ENCODE measurements at regions not wholly inside any gene's neighbourhood (a gene's known extent, or its start where the extent isn't known, plus 50 kb on each side); places are given as distances from the start of the nearest gene placed in this dataset.

DNA sequence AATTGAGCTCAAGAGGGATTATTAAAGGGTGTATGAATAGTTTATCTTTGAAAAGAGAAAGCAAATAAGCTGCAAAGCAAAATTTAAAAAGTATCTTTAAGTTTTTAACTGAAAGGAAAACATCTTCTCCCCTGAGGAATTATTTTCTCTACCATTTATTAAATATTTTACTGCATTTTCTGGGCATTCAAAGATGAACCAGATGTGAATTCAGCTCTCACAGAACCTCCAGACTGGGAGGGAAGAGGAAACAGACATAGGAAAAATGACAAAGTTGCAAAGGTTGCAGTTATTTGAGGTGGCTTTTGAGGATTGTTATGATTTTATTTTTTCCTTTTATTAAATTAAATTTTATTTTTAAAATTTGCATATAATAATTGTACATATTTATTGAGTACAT lies 122.7 kb upstream of the SESN3 start:
- no peak overlapping the region for H3K4me2 ChIP-seq (ENCODE audit: low read length)
- H3K4me3 ChIP-seq (ENCODE audit: low read length) = no peak overlapping the region
- no peaks in the 10 kb centered on the region for H3K4me1 ChIP-seq (ENCODE audit: control insufficient read depth, insufficient read depth, low read length)
- H3K27me3 ChIP-seq (ENCODE audit: control insufficient read depth, insufficient read depth, low read length) = peaks cover 7% of the 10 kb centered on the region
- no peaks in the 10 kb centered on the region for H3K9me3 ChIP-seq (replicated peaks; ENCODE audit: low read length)
- H3K9ac ChIP-seq (ENCODE audit: low read depth, low read length) = no peak overlapping the region
- no peaks in the 10 kb centered on the region for H3K36me3 ChIP-seq (ENCODE audit: insufficient read depth, low read length)

DNA sequence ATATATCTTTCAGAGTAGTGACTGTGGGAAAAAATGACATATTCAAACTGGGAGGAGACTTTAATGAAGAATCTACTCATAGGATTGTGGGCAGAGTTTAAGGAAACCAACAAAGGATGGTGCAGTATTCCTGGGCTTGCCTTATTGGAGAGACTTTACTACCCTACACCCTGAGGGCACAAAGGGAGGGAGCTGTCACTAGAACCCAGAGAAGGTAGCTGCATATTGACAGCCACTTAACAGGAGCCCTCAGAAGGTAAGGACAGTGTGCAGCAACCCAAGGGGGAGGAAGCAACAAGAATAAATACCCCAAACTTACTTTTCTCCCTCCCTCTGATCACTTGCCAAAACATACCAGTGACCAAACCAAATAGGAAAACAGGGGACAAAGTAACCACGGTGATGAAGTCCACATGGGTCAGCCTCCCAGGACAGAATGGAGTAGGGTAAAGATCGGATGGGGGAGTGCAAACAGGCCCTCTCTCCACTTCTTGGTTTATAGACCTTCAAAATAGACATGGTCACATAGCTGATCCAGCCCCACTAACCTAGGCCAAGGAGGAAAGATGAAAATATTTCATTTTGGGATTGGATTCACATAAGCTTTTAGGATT lies 121.8 kb upstream of the SESN3 start:
- H3K4me2 ChIP-seq (ENCODE audit: low read length) = no peak overlapping the region
- H3K27me3 ChIP-seq (ENCODE audit: control insufficient read depth, insufficient read depth, low read length) = peaks cover 4% of the 10 kb centered on the region
- no peak overlapping the region for H3K9ac ChIP-seq (ENCODE audit: low read depth, low read length)
- H3K9me3 ChIP-seq (replicated peaks; ENCODE audit: low read length) = no peaks in the 10 kb centered on the region
- H3K36me3 ChIP-seq (ENCODE audit: insufficient read depth, low read length) = no peaks in the 10 kb centered on the region
- no peak overlapping the region for H3K4me3 ChIP-seq (ENCODE audit: low read length)
- H3K4me1 ChIP-seq (ENCODE audit: control insufficient read depth, insufficient read depth, low read length) = no peaks in the 10 kb centered on the region

DNA sequence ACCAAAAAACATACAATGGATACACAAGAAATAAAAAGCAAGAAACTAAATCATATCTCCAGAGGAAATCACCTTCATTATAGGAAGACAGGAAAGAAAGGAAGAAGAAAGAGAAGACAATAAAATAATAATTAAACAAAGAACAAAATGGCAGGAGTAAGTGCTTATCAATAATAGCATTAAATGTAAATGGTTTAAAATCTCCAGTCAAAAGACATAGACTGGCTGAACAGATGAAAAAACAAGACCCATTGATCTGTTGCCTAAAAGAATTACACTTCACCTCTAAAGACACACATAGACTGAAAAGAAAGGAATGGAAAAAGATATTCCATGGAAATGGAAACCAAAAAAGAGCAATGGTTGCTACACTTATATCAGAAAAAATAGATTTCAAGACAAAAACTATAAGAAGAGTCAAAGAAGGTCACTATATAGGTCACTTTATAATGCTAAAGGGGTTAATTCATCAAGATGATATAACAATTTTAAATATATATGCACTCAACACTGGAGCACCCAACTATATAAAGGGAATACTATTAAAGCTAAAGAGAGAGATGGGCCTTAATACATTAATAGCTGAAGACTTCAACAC lies 118.4 kb upstream of the SESN3 start:
- no peaks in the 10 kb centered on the region for H3K36me3 ChIP-seq (ENCODE audit: insufficient read depth, low read length)
- H3K4me2 ChIP-seq (ENCODE audit: low read length) = no peak overlapping the region
- H3K27me3 ChIP-seq (ENCODE audit: control insufficient read depth, insufficient read depth, low read length) = no peaks in the 10 kb centered on the region
- H3K4me1 ChIP-seq (ENCODE audit: control insufficient read depth, insufficient read depth, low read length) = no peaks in the 10 kb centered on the region
- H3K4me3 ChIP-seq (ENCODE audit: low read length) = no peak overlapping the region
- H3K9me3 ChIP-seq (replicated peaks; ENCODE audit: low read length) = no peaks in the 10 kb centered on the region
- H3K9ac ChIP-seq (ENCODE audit: low read depth, low read length) = no peak overlapping the region

DNA sequence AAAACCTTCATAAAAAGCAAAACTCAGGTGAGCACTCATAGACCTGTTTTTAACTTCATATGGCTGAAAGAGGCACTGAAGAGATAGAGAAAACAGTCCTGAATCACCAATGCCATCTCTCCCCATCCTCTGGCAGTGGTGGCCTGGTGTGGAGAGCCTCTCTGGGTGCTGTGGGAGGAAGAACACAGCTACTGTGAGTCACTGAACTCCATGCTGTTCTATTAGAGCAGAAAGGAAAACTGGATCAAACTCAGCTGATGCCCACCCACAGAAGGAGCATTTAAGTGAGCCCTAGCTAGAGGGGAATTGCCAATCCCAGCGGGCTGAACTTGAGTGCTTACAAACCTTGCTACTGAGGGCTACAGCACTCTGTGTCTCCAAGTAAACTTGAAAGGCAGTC lies 115.3 kb upstream of the SESN3 start:
- no peaks in the 10 kb centered on the region for H3K27me3 ChIP-seq (ENCODE audit: control insufficient read depth, insufficient read depth, low read length)
- no peaks in the 10 kb centered on the region for H3K36me3 ChIP-seq (ENCODE audit: insufficient read depth, low read length)

DNA sequence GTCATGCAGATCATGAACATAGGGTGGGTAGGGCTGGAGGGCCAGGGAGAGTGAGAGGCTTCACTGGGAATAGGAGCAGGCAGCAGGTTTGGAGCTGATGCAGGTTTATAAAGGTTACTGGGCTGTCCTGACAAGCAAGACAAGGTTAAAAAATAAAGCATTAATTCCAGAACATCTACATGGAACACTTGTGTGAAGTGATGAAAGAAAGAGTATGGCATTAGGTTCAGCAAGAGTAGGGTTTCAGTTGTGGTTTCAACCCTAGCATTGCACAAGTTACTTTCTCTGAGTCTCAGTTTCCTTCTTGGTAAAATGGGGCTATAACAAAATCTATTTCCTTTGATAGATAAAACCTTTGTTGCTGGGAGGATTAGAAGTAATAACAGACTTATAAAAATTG lies 114.6 kb upstream of the SESN3 start:
- Histone ChIP-seq H3K36me3 (ENCODE audit: insufficient read depth, low read length) (no peaks in the 10 kb centered on the region), H3K27me3 (ENCODE audit: control insufficient read depth, insufficient read depth, low read length) (no peaks in the 10 kb centered on the region), H3K4me1 (ENCODE audit: control insufficient read depth, insufficient read depth, low read length) (peaks cover 7% of the 10 kb centered on the region), H3K9me3 (replicated peaks; ENCODE audit: low read length) (no peaks in the 10 kb centered on the region), H3K4me2 (ENCODE audit: low read length) (no peak overlapping the region), H3K9ac (ENCODE audit: low read depth, low read length) (no peak overlapping the region), H3K4me3 (ENCODE audit: low read length) (no peak overlapping the region)

More for the DNA sequence above, 115.3 kb upstream of the SESN3 start:
- no peak overlapping the region for H3K9ac ChIP-seq (ENCODE audit: low read depth, low read length)
- H3K4me2 ChIP-seq (ENCODE audit: low read length) = no peak overlapping the region
- no peaks in the 10 kb centered on the region for H3K9me3 ChIP-seq (replicated peaks; ENCODE audit: low read length)
- H3K4me3 ChIP-seq (ENCODE audit: low read length) = no peak overlapping the region
- peaks cover 4% of the 10 kb centered on the region for H3K4me1 ChIP-seq (ENCODE audit: control insufficient read depth, insufficient read depth, low read length)

DNA sequence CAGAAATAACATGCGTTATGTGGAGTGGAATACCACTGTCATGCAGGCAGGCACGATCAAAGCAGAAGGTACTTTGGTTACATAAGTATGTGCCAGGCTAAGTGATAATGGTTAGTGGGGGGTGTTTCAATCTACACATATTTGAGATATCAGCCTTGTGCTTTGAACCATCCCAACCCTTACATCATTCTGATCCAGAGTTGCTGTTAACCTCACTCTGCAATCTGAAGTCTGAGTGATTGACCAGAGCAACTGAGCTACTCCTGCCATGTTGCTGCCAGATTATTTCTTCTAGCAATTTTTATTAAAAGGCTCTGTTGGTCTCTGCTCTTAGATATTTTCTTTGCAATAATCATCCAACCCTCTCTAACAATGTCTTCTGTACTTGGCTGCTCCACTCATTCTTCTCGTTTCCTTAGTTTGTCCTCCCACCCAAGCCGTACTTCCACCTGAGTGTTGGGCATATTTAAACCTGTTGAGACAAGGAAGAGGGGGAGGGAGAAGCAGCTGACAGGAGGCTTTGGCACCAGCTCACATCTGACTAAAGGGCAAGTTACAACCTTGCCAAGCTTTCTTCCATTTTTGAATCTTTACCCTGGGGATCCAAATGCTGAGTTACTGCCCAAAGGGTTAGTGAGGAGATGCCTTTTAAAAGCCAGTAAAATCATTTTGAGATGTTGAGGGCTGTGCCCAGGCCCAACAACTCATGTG lies 114.1 kb upstream of the SESN3 start:
- H3K9ac ChIP-seq (ENCODE audit: low read depth, low read length) = no peak overlapping the region
- H3K4me1 ChIP-seq (ENCODE audit: control insufficient read depth, insufficient read depth, low read length) = peaks cover 7% of the 10 kb centered on the region
- H3K4me2 ChIP-seq (ENCODE audit: low read length) = no peak overlapping the region
- no peaks in the 10 kb centered on the region for H3K27me3 ChIP-seq (ENCODE audit: control insufficient read depth, insufficient read depth, low read length)
- no peaks in the 10 kb centered on the region for H3K9me3 ChIP-seq (replicated peaks; ENCODE audit: low read length)
- H3K36me3 ChIP-seq (ENCODE audit: insufficient read depth, low read length) = no peaks in the 10 kb centered on the region
- no peak overlapping the region for H3K4me3 ChIP-seq (ENCODE audit: low read length)

DNA sequence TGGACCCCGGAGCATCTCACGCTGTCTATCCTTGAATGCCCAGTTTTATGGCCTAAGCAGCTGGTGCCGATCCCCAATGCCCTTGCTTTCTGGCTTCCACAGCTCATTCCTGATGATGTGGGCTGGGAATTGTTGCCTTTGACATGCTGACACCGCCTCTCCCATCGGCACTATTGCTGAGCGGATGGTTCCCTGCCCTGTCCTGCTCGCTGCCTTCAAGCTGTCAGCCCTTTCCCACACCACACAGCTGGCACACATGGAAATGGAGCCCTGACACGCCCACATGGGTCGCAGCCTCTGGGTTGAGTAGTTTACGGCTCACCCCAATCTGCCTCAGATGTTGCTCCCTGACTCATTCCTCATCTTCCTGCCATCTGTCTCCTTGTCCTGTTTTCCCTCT lies 110.2 kb upstream of the SESN3 start:
- H3K4me1 ChIP-seq (ENCODE audit: control insufficient read depth, insufficient read depth, low read length) = peaks cover 7% of the 10 kb centered on the region

DNA sequence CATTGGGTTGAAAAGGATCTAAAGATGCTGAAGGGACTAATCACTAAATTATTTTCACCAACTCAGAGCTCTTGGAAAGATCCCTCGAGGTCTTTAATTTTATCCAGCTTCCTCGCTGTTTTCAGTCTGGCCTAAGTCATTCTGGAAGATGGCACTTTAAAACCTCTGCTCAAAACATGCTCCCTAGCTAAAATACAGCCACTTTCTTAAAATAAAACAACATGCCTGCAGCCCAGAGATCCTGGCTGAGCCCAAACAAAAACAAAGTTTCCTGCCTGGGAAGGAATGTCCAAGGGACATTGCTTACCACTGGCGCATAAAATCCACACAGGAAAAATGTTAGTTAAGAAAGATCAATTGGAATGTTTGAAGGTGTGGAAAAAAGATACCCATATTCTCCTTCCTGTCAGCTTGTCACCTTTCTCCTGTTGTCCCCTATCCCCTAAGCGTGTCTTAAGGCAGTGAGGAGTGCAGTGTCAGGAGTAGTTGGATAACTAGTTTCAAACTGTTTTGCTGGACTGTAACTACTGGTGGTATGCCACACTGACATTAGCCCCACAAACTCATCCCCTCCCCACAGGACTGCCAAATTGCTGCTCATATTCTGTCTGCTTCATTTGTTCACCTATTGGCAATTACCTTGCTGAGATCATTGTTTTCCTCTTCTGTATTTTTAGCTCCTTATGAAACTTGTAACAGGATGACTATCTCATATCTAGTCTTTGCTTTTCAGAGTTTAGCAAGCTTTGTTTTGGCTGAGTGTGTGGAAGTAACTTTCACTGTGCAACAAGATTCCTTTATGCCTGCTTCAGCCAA lies 108.3 kb upstream of the SESN3 start:
- H3K9me3 ChIP-seq (replicated peaks; ENCODE audit: low read length) = no peaks in the 10 kb centered on the region
- H3K27me3 ChIP-seq (ENCODE audit: control insufficient read depth, insufficient read depth, low read length) = no peaks in the 10 kb centered on the region
- no peak overlapping the region for H3K9ac ChIP-seq (ENCODE audit: low read depth, low read length)
- no peaks in the 10 kb centered on the region for H3K36me3 ChIP-seq (ENCODE audit: insufficient read depth, low read length)
- H3K4me1 ChIP-seq (ENCODE audit: control insufficient read depth, insufficient read depth, low read length) = peaks cover 7% of the 10 kb centered on the region
- no peak overlapping the region for H3K4me2 ChIP-seq (ENCODE audit: low read length)
- no peak overlapping the region for H3K4me3 ChIP-seq (ENCODE audit: low read length)

More for the DNA sequence above, 110.2 kb upstream of the SESN3 start:
- no peak overlapping the region for H3K4me2 ChIP-seq (ENCODE audit: low read length)
- no peaks in the 10 kb centered on the region for H3K9me3 ChIP-seq (replicated peaks; ENCODE audit: low read length)
- H3K4me3 ChIP-seq (ENCODE audit: low read length) = no peak overlapping the region
- H3K27me3 ChIP-seq (ENCODE audit: control insufficient read depth, insufficient read depth, low read length) = no peaks in the 10 kb centered on the region
- no peak overlapping the region for H3K9ac ChIP-seq (ENCODE audit: low read depth, low read length)
- H3K36me3 ChIP-seq (ENCODE audit: insufficient read depth, low read length) = no peaks in the 10 kb centered on the region

DNA sequence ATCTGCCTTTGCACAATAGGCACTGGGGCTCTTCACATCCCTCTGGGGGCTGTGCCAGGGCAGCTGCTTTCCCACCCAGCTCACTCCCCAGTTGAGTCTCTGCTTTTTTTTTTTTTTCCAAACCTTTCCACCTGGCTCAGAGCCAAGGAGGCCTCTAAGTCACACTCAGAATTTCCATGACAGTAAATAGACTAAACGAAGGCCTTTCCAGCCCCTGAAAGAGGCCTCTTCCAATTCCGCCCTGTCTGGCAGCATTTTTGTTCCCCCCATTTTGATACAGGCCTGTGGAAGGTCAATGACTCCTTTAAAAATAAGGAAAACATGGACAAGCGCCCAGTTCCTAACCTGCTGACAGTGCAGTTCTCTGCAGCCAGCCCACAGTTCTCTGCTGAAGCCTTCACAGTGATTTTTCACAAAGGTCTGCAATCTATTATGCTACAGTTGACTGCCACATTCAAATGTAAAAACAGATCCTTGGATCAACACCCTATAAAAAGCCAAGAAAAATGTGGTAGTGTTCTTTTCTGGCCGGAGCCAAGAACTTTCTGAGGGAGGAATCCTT lies 107.5 kb upstream of the SESN3 start:
- no peaks in the 10 kb centered on the region for H3K27me3 ChIP-seq (ENCODE audit: control insufficient read depth, insufficient read depth, low read length)
- H3K9me3 ChIP-seq (replicated peaks; ENCODE audit: low read length) = no peaks in the 10 kb centered on the region
- H3K4me2 ChIP-seq (ENCODE audit: low read length) = no peak overlapping the region
- peaks cover 7% of the 10 kb centered on the region for H3K4me1 ChIP-seq (ENCODE audit: control insufficient read depth, insufficient read depth, low read length)
- no peak overlapping the region for H3K9ac ChIP-seq (ENCODE audit: low read depth, low read length)
- no peaks in the 10 kb centered on the region for H3K36me3 ChIP-seq (ENCODE audit: insufficient read depth, low read length)
- H3K4me3 ChIP-seq (ENCODE audit: low read length) = no peak overlapping the region

DNA sequence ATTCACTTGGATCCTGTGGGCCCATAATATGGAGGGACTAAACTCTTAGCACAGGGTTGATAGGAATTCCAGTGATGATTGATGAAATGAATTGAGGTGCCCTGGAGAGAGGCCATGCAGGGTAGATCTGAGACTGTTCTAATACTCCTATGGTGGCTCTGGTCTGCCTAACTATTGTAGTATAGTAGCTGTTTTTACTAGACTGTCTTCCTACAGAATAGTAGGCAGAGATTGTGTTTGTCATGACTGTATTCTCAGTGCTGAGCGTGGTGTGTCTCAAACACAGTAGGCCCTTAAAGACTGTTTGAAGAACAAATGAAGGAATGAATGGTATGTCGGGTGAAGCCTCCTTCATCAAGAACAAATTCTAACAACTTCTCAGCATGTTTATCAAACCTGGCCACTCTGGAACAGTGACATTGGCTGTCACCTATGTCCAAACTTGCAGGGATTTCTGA lies 107.0 kb upstream of the SESN3 start:
- no peaks in the 10 kb centered on the region for H3K27me3 ChIP-seq (ENCODE audit: control insufficient read depth, insufficient read depth, low read length)
- no peak overlapping the region for H3K4me3 ChIP-seq (ENCODE audit: low read length)
- no peaks in the 10 kb centered on the region for H3K36me3 ChIP-seq (ENCODE audit: insufficient read depth, low read length)
- no peaks in the 10 kb centered on the region for H3K9me3 ChIP-seq (replicated peaks; ENCODE audit: low read length)
- no peak overlapping the region for H3K9ac ChIP-seq (ENCODE audit: low read depth, low read length)
- H3K4me2 ChIP-seq (ENCODE audit: low read length) = peak overlapping the region; percentile 72
- H3K4me1 ChIP-seq (ENCODE audit: control insufficient read depth, insufficient read depth, low read length) = peaks cover 7% of the 10 kb centered on the region
